Esophagus (tissue), 2 donors: ENCODE measurements at regions not wholly inside any gene's neighbourhood (a gene's known extent, or its start where the extent isn't known, plus 50 kb on each side); places are given as distances from the start of the nearest gene placed in this dataset.

ENCODE experiments used
- H3K27ac ChIP-seq, 2 donors: one replicate each; pipeline ENCODE4 v1.5.1; 2013; ENCODE audit warnings: low read depth in 2 of 2, mild to moderate bottlenecking in 2 of 2, inconsistent platforms in 1 of 2, low read length in 1 of 2, moderate library complexity in 1 of 2
- H3K27me3 ChIP-seq, 2 donors: one replicate each; pipeline ENCODE4 v1.6.1; 2013; ENCODE audit warnings: low read length in 2 of 2, control low read depth in 1 of 2, mild to moderate bottlenecking in 1 of 2; ENCODE audit not compliant: insufficient read depth in 2 of 2, control insufficient read depth in 1 of 2
- H3K36me3 ChIP-seq, 2 donors: one replicate each; pipeline ENCODE4 v1.6.1; 2013; ENCODE audit warnings: low read length in 1 of 2; ENCODE audit not compliant: control insufficient read depth in 2 of 2, insufficient read depth in 2 of 2
- H3K4me1 ChIP-seq, 2 donors: one replicate each; pipeline ENCODE4 v1.6.1; 2013; ENCODE audit warnings: low read length in 1 of 2; ENCODE audit not compliant: control insufficient read depth in 2 of 2, insufficient read depth in 2 of 2
- H3K4me3 ChIP-seq, 2 donors: one replicate each; pipeline ENCODE4 v1.5.1; 2013; ENCODE audit warnings: low read length in 2 of 2, mild to moderate bottlenecking in 2 of 2, low read depth in 1 of 2, moderate library complexity in 1 of 2
- H3K9me3 ChIP-seq, 2 donors: one replicate each; pipeline ENCODE4 v1.6.1; 2013; ENCODE audit warnings: mild to moderate bottlenecking in 2 of 2, low read depth in 1 of 2, low read length in 1 of 2, moderate library complexity in 1 of 2; ENCODE audit not compliant: control insufficient read depth in 2 of 2, insufficient read depth in 1 of 2
- WGBS, 2 donors: extraction: QIAGEN DNeasy Blood & Tissue Kit; methylation state at CpG; one replicate each; pipeline ENCODE4 v1.1.7; 2013; 5-methylcytosine and 5-hydroxymethylcytosine counted together
- donor health status: healthy with polysubstance abuse.
- donor health status: Bipolar disorder and iron deficiency.

DNA sequence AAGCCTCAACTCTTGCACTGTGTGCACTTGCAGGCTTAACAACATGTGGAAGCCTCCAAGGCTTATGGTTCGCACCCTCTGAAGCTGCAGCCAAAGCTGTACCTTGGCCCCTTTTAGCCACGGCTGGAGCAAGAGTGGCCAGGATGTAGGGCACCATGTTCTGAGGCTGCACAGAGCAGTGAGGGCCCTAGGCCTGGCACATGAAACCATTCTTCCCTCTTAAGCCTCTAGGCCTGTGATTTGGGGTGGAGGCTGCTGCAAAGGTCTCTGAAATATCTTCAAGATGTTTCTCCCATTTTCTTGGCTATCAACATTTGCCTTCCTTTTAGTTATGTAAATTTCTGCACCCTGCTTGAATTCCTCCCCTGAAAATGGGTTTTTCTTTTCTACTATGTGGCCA is 161.9 kb upstream of the SPATS2L start:
- no peak overlapping the region for H3K4me3 ChIP-seq
- 93 to 100% methylated on average over 2 of the region's 2 CpGs for WGBS, 2 donors
- H3K27ac ChIP-seq: no peak overlapping the region
- H3K9me3 ChIP-seq: peaks cover 0 to 6% of the 10 kb centered on the region in 2 donors
- no peaks in the 10 kb centered on the region for H3K27me3 ChIP-seq
- no peaks in the 10 kb centered on the region for H3K36me3 ChIP-seq
- H3K4me1 ChIP-seq: no peaks in the 10 kb centered on the region

DNA sequence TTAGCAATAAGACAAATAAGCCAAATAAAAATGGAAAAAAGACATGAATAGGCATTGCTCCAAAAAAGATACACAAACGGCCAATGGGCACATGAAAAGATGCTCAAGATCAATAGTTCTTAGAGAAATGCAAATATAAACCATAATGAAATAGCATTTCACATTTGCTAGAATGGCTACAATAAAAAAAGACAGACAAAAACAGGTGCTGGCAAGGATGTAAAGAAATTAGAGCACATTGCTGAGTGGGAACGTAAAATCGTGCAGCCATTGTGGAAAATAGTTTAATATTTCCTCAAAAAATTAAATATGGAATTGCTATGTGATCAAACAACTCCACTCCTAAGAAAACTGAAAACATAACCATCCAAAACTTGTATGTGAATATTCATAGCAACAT is 160.0 kb upstream of the SPATS2L start:
- no peaks in the 10 kb centered on the region for H3K36me3 ChIP-seq
- no peak overlapping the region for H3K27ac ChIP-seq
- H3K27me3 ChIP-seq: no peaks in the 10 kb centered on the region
- no peak overlapping the region for H3K4me3 ChIP-seq
- 87 to 94% methylated on average over 3 of the region's 3 CpGs for WGBS, 2 donors
- no peaks in the 10 kb centered on the region for H3K4me1 ChIP-seq
- H3K9me3 ChIP-seq: peaks cover 0 to 8% of the 10 kb centered on the region in 2 donors

DNA sequence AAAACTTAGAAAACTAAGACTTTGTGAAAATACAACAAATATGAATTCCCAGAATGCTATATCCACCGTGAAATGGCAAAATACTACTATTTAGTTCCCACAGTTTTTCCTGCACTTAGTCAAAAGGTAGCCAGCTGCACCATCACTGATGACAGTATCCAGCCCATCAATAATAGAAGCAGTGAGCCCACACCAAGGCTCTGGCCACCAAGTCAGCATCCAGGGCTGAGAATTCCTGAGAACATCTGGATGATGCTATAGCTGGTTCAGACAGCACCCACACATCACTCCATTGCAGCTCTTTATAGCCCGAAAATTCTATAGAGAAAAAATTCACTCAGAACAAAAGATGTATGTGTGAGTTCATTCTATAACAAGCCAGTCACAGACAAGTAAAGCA is 159.1 kb upstream of the SPATS2L start:
- WGBS, 2 donors: 92 to 94% methylated on average over 2 of the region's 2 CpGs
- H3K27ac ChIP-seq: no peak overlapping the region

DNA sequence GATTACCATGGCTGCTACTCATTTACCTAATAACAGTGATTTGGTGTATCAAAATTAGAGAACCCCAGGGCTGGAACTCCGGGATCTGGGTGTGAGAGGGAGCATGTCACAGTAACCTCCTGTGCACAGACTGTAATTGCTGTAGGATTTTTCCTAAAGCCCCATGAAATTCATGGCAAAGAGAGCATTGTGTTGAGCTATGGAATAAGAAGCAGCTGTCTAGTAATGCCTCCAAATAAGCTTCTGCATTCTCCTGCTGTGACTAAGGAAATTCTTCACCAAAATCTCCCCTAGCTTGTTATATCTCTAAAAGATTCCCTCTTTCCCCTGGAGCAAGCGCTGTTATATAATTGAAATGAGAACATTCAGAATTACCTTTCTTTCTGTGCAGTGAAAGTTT is 158.1 kb upstream of the SPATS2L start:
- WGBS, 2 donors: 82 to 96% methylated on average over 2 of the region's 2 CpGs
- no peak overlapping the region for H3K27ac ChIP-seq
- H3K4me1 ChIP-seq: no peaks in the 10 kb centered on the region
- no peak overlapping the region for H3K4me3 ChIP-seq
- H3K9me3 ChIP-seq: peaks cover 0 to 8% of the 10 kb centered on the region in 2 donors
- H3K27me3 ChIP-seq: no peaks in the 10 kb centered on the region
- H3K36me3 ChIP-seq: no peaks in the 10 kb centered on the region

More for the DNA sequence above, 159.1 kb upstream of the SPATS2L start:
- H3K36me3 ChIP-seq: no peaks in the 10 kb centered on the region
- H3K27me3 ChIP-seq: no peaks in the 10 kb centered on the region
- peaks cover 0 to 8% of the 10 kb centered on the region in 2 donors for H3K9me3 ChIP-seq
- no peaks in the 10 kb centered on the region for H3K4me1 ChIP-seq
- no peak overlapping the region for H3K4me3 ChIP-seq

DNA sequence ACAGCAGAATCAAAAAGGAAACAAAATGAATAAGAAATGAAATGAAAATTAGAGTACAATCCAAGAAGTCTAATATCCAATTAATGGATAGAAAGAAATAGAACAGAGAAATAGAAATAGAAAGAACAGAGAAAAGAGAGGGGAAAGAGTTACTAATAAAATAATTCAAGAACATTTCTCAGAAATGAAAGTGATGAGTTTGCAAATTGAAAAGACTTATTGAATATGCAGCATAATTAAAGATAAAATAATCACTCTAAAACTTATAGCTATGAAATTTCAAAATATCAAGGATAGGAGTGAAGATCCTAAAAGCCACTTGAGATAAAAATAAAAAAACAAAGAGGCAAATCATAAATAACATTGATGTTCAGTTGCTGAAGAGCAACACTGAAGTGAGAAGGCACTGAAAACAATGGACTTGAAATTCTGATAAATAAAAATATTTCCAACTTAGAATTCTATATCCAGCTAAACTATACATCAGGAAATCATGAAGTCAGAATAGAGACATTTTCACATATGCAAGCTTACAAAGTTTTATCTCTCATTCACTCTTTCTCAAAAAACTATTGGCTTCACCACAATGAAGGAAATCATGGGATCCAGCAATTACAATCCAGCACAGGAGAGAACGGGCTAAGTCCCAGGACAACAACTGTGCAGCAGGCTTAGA is 155.9 kb upstream of the SPATS2L start:
- Histone ChIP-seq H3K36me3 (no peaks in the 10 kb centered on the region), H3K9me3 (peaks cover 0 to 2% of the 10 kb centered on the region in 2 donors)
- WGBS, 2 donors: 93 to 95% methylated on average over 1 of the region's 1 CpG

DNA sequence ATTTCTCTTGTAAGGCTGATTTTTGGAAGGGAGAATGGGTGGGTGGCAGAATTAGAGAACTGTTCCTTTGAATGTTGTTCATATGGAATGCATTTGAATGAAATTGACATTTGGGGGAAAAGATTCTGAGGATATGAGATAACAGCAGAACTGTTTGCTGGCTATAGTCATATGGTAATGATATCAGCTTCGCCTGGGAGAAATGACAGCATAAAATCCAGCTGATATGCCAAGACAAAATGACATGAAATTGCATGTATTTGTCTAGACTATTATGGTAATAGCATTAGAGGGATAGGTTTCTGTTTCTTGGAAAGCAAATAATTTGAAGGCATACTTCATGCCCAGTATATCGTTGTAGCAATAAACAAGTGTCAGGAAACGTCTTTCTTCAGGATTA is 150.8 kb upstream of the SPATS2L start:
- Histone ChIP-seq H3K9me3 (peaks cover 0 to 2% of the 10 kb centered on the region in 2 donors), H3K4me3 (peak overlapping the region in 1 of 2 donors; percentile 31), H3K4me1 (no peaks in the 10 kb centered on the region), H3K27ac (no peak overlapping the region), H3K27me3 (no peaks in the 10 kb centered on the region), H3K36me3 (no peaks in the 10 kb centered on the region)
- WGBS, 2 donors: 65 to 80% methylated on average over 3 of the region's 3 CpGs

More for the DNA sequence above, 155.9 kb upstream of the SPATS2L start:
- Histone ChIP-seq H3K27me3 (no peaks in the 10 kb centered on the region), H3K4me3 (no peak overlapping the region), H3K4me1 (no peaks in the 10 kb centered on the region), H3K27ac (no peak overlapping the region)

DNA sequence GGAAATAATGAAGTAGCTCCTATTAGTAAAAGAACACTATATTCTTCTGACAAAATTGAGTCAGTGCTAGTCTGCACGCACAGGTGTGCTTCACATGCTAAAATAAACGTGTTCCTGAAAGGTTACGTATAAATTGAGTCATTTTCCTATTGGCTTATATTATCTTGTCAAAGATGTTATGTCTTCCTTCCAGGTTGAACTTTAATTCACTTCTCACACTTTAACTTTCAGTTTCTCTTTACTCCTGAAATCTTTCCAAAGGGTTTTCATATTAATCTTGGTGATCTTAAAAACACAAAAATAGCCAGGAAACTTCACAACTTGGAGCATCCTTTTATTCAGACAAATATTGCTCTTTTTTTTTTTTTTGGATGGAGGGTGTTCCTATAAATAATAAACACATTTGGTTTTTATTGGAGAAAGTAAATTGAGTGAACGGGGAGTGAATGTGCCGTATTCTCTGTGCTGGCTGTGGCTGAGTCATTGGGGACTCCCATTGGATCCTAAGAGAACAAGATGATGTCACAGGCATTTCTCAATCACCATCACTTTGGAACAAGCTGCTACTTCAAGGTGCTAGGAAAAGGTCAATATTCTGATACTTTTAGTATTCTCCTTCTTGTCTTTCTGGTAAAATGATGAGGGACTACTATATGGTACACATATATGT is 150.2 kb upstream of the SPATS2L start:
- H3K36me3 ChIP-seq: no peaks in the 10 kb centered on the region
- H3K27ac ChIP-seq: no peak overlapping the region
- 37 to 45% methylated on average over 5 of the region's 5 CpGs for WGBS, 2 donors
- H3K4me1 ChIP-seq: no peaks in the 10 kb centered on the region
- no peaks in the 10 kb centered on the region for H3K9me3 ChIP-seq
- no peaks in the 10 kb centered on the region for H3K27me3 ChIP-seq
- peak overlapping the region in 1 of 2 donors; percentile 31 for H3K4me3 ChIP-seq

DNA sequence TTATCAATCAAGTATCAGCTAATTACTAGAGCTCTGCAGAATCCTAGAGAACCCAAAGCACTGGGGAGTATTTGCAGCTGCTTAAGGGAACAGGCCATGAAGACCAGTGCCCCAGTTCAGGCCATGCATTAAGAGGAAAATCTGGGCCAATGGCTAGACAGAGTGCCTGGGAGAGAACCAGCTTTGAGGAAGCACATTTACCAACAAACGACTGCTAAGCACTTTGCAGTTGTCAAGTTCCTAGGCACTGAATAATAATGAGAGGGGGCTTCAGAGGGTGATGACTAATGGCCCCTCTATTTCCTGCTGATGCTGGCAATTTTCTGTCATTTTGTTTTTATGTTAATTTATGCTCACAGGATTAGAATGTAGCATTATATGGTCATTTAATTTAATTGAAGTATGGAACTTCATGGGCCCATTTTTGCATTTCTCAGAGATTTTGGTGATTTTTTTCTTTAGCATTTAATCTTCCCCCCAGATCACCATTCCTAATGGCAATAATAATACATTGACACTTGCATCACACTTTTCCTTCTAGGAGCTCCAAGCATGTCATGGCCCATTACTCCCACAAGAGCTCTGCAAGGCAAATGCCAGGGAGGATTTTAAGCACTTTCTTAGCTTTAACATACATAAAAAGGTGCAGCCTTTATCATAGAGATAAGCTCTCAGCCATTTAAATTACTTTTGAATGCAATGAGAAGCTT is 147.7 kb upstream of the SPATS2L start:
- H3K4me1 ChIP-seq: no peaks in the 10 kb centered on the region
- H3K4me3 ChIP-seq: no peak overlapping the region
- H3K9me3 ChIP-seq: no peaks in the 10 kb centered on the region
- H3K36me3 ChIP-seq: no peaks in the 10 kb centered on the region
- H3K27ac ChIP-seq: no peak overlapping the region
- no peaks in the 10 kb centered on the region for H3K27me3 ChIP-seq
- WGBS, 2 donors: 66 to 68% methylated on average over 1 of the region's 1 CpG

DNA sequence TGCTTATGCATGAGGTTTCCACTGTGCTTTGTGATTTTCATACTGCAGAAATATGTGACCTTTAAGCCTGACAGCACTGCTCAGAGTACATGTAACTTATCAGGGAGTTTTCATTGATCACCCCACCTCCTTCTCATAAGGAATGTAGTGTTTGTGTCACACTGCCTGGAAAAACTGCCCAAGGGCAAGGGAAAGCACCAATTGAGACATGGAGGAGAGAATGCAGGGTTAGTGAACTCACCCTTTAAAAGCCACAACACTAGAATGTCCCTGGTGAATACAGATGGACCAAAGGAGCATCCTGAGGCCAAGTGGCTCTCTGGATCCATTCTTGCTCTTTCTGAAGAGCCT is 147.2 kb upstream of the SPATS2L start:
- Histone ChIP-seq H3K4me3 (no peak overlapping the region), H3K27ac (no peak overlapping the region), H3K4me1 (no peaks in the 10 kb centered on the region), H3K9me3 (no peaks in the 10 kb centered on the region), H3K36me3 (no peaks in the 10 kb centered on the region), H3K27me3 (no peaks in the 10 kb centered on the region)
